Fibroblast of the conjunctiva (primary cell): ENCODE measurements at regions not wholly inside any gene's neighbourhood (a gene's known extent, or its start where the extent isn't known, plus 50 kb on each side); places are given as distances from the start of the nearest gene placed in this dataset.
"Not testable (repeated sequence)": the region's sequence is repeated elsewhere in the genome, so short reads cannot be mapped to it uniquely, and the experiment has no call there.

ENCODE experiments used
- DNase-seq: peaks from one replicate; pipeline ENCODE4 v3.0.0-alpha.2; 2010; ENCODE audit warnings: low read depth

- DNase-seq: not testable (repeated sequence)
Measured at GRCh38 chr2:87610974-87611373, 136.9 kb upstream of the PLGLB2 start.

- not testable (repeated sequence) for DNase-seq
Measured at GRCh38 chr2:87611416-87611815, 136.5 kb upstream of the PLGLB2 start.

GRCh38 chr2:87611956-87612355, 135.9 kb upstream of the PLGLB2 start:
- not testable (repeated sequence) for DNase-seq

DNA sequence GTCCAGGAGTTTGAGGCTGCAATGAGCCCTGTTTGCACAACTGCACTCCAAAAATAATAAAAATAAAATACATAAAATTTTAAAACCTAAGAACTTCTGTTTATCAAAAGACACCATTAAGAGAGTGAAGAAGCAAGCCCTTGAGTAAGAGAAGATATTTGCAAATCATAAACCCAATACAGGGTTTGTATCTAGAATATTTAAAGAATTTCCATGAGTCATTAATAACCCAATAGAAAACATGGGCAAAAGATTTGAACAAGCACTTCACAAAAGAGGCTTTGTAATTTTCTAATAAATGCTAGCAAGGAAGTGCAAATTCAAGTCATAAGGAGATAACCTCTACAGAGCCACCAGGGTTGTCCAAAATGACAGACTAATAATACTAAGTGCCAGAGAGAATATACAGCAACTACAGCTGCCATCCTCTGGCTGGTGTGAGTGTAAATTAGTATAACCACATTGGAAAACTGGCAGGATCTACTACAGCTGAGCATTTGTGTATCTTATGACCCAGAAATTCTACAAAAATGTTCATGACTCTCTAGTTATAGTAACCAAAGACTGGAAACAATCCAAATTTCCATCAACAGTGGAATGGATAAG, 133.0 kb upstream of the PLGLB2 start:
- not testable (repeated sequence) for DNase-seq

DNA sequence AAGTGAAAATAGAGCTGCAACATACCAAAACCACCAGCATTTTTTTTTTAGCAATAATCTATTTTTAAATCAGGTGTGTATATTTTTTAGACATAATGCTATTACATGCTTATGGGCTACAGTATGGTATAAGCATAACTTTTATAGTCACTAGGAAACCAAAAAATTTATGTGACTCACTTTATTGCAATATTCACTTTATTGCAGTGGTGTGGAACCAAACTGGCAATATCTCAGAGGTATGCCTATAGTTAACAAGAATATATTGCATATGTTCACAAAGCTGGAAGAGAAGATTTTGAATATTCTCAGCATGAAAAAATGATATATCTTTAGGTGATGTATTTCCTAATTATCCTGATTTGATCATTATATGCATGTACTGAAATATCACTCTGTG, 128.8 kb upstream of the PLGLB2 start:
- not testable (repeated sequence) for DNase-seq

DNA sequence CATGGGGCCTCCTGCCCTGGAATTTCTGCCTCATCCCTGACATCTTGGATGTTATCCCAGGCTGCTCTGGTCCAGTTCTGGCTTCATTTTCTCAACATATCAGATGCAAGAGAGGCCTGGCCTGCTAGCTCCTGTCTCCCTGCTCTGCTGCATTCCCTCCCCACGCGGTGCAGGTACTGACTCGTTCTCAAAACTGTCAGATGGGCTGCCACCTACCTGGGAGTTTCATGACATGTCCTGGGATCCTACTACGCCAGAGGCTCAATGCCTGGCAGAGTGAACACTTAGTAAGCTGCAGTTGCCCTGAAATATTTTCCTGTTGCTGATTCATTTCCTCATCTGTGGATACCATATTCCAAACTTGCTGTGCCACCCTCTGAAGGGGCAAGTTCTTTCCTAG, 126.7 kb upstream of the PLGLB2 start:
- not testable (repeated sequence) for DNase-seq

DNA sequence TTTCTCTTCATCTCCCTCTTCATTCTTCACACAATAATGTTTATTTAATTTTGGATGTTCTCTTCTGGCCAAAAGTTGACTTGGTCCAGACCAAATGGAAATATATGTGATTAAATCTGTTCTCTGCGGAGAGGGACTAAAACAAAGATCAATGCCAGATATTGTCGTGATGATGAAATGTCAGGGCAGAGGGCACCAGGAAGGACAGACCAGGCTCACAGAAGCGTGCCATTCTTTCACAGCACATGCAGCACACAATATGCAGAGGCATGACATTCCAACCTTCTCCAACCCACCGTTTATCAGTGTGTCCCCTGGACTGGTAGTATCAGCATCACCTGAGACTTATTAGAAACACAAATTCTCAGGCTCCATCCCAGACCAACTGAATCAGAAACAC, 125.2 kb upstream of the PLGLB2 start:
- DNase-seq: not testable (repeated sequence)

- peak; percentile 67 for DNase-seq
Measured at GRCh38 chr2:87629491-87630458, 118.1 kb upstream of the PLGLB2 start.

GRCh38 chr2:87630892-87631291, 117.0 kb upstream of the PLGLB2 start:
- not testable (repeated sequence) for DNase-seq

GRCh38 chr2:87631402-87631801, 116.5 kb upstream of the PLGLB2 start:
- not testable (repeated sequence) for DNase-seq

DNA sequence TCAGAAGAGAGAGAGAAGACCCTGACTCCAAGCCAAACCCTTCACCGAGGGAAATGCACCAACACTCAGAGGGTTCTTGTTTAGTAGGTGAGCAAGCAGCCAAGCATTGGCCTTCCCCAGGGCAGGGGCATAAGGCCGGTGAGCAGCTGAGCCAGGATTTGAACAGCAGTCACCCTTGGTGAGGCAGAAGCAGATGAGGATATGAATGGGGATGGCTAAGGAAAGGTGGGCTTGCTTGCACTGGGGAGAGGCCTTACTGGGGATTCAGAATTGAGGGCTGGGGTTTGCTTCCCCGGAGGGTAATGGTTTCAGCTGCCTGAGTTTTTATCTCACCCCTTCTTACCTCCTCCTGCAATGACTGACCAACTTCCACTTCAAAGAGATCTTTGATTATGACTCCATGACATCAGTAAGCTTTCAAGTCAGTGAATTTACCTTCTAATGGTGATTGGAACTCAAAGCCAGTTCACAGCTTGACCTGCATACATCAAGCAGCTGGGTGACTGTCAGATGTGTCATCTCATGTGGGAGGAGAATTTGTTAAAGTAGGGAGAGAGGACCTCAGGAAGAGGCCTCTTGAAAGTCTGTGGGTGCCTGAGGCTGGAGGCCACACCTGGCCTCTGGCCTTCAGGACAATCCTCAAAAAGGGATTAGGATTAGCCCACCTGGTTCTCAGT, 114.5 kb upstream of the PLGLB2 start:
- DNase-seq: not testable (repeated sequence)

GRCh38 chr2:87634106-87634505, 113.8 kb upstream of the PLGLB2 start:
- not testable (repeated sequence) for DNase-seq

DNA sequence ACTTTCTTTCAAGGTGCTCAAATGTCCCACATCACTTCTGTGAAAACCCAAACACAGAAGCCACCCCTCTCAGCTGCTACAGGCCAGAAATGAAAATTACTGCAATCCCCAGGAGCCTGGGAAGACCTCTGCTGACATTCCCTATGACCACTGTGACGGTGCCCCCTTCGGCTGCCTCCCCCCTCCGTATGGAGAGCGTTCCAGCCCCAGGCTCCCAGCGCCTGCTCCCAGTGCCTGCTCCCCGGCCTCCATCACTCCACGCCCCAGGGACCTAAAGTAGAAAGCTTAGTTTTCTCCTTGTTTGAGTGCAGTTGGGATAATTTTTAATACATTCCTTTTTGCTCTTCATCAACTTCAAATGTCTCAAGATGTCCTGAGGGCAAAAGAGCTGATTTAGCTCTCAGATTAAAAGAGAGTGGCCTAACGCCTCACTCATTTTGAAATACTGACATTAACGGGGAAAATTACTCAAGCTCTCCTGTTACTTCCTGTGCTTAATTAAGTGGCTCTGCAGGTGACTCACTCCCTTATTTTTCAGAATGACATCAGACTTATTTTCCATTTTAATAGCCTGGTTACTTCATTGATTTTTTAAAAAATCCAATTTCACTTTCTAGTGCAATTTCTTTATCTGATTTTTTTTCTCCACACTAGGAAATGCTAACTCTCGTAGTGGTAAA, 112.8 kb upstream of the PLGLB2 start:
- not testable (repeated sequence) for DNase-seq

DNA sequence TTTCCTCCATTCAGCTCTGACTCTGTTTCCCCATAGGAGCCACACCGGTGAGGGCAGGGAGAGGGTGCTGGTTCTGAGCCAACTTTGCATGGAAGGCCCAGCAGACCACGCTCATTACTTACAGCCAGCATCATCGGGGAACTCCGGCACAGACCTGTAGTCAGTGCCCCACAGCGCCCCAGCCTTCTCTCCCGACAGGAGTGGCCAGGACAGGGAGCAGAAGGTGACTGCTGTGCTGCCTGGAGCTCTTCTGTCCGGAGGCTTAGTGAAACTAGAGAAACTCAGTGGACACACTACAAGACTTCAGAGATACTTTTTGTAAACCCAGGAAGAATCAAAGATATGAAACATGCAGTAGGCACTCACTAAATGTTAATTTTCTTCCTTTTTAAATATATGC, 111.6 kb upstream of the PLGLB2 start:
- not testable (repeated sequence) for DNase-seq

GRCh38 chr2:87636735-87637134, 111.2 kb upstream of the PLGLB2 start:
- peak; percentile 27 for DNase-seq

- peak; percentile 69 for DNase-seq
Measured at GRCh38 chr2:87637249-87637990, 110.5 kb upstream of the PLGLB2 start.

DNA sequence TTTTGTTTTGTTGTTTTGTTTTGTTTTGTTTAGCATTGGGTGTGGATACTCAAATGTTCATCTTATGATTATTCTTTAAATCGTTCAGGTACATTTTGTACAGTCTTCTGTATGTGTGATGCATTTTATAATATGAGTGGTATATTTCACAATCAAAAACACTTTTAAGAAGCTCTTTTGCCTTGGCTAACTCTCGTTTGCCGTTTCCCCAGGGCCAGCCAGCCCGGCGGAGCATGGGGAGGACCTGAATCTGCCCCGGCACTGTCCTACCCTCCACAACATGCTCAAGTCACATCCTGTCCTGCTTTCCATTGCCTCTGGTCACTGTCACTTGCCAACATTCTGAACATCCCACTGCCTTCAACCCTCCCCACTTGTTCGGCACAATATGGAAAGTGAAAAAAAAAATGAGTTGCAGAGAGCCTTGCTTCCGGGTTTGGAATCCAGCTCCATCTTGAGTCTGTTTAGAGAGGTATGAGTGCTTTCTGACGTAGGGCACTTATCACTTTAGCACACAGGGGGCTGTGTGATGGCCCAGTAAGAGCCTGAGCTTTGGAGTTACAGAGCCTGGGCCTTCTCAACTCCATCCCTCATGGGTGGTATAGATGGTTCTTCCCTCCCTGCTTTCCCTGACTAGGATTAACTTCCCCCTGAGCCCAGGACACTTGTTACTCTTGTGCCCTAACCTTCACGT, 109.6 kb upstream of the PLGLB2 start:
- DNase-seq: not testable (repeated sequence)

DNA sequence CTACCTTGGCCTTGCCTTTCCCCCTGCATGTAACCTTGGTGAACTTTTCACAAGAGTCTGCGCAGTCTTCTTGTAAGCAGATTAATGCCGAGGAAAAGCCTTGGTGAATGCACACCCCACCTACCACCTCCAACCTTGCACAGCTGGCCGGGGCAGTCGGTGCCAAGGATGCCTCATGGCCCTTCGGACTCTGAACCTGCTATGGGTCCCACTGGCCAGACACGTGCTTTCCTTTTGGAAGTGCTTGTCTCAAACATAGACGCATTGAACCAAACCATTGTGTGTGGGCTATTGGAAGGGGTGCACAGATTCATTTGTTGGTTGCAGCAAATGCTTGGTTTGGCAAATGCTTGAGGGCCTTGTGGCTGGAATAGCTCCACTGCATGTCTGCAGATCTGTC, 109.0 kb upstream of the PLGLB2 start:
- DNase-seq: not testable (repeated sequence)

GRCh38 chr2:87639801-87640440, 108.0 kb upstream of the PLGLB2 start:
- not testable (repeated sequence) for DNase-seq

DNA sequence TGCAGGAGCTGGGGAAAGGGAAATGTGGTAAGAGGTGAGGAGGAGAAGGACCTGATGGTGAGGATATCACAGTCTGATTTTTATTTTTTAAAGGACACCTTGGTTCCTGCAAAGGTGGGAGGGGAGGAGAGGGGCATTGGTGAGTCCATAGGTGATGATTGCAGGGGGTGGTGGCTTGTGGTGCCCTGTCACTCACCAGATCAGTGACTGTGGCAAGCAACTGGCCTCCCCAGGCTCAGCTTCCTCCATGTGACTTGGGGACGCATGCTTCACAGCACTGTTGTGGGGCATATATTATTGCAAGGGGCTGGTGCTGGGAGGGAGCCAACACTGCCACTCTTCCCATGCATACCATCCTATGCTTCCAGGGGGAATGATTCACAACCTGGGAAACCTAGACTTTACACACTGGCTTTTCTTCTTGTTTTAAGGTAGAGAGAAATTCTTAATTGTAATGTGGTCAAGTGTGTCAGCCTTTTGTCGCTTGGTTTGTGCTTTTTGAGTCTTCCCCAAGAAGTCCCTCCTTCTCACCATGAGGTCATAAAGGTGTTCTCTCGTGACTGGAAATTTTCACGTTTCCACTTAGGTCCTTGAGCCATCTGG, 106.8 kb upstream of the PLGLB2 start:
- DNase-seq: not testable (repeated sequence)
